Lung (tissue), 11 donors: ENCODE measurements at regions not wholly inside any gene's neighbourhood (a gene's known extent, or its start where the extent isn't known, plus 50 kb on each side); places are given as distances from the start of the nearest gene placed in this dataset.

Source experiments
- ATAC-seq: fragments of 200-7000 bp; cut with Tn5 transposase; one replicate; pipeline ENCODE4 v1.9.1; 2020; ENCODE audit warnings: moderate number of reproducible peaks; ENCODE audit not compliant: insufficient read depth, low FRiP score
- DNase-seq, 3 donors: peaks; one replicate each; pipeline ENCODE4 v3.0.0-alpha.2; 2013 to 2017
- H3K27ac ChIP-seq, 2 donors: one replicate each; pipeline ENCODE4 v1.5.1; 2013; ENCODE audit warnings: mild to moderate bottlenecking in 2 of 2, moderate library complexity in 2 of 2, control low read depth in 1 of 2, inconsistent platforms in 1 of 2, low read depth in 1 of 2, low read length in 1 of 2
- H3K27me3 ChIP-seq, 3 donors: one replicate each; pipeline ENCODE4 v1.5.1; 2013; ENCODE audit warnings: low read length in 2 of 3; ENCODE audit not compliant: control insufficient read depth in 3 of 3, insufficient read depth in 3 of 3
- H3K36me3 ChIP-seq, 4 donors: one replicate each; pipeline ENCODE4 v1.5.1; 2013; ENCODE audit warnings: low read length in 4 of 4, mild to moderate bottlenecking in 1 of 4, moderate library complexity in 1 of 4; ENCODE audit not compliant: control insufficient read depth in 4 of 4, insufficient read depth in 4 of 4
- H3K4me1 ChIP-seq, 5 donors: one replicate each; pipeline ENCODE4 v1.5.1; 2013; ENCODE audit warnings: low read length in 5 of 5, mild to moderate bottlenecking in 2 of 5, moderate library complexity in 1 of 5; ENCODE audit not compliant: control insufficient read depth in 5 of 5, insufficient read depth in 5 of 5
- H3K4me3 ChIP-seq: one replicate; pipeline ENCODE4 v1.5.1; 2013; ENCODE audit warnings: mild to moderate bottlenecking, control low read depth, moderate library complexity
- H3K9ac ChIP-seq, 2 donors: one replicate each; pipeline ENCODE4 v1.5.1; 2013; ENCODE audit warnings: low read length in 2 of 2, control low read depth in 1 of 2; ENCODE audit not compliant: insufficient read depth in 1 of 2
- H3K9me3 ChIP-seq, 4 donors: one replicate each; pipeline ENCODE4 v1.5.1; 2013; ENCODE audit warnings: low read length in 3 of 4, mild to moderate bottlenecking in 1 of 4, moderate library complexity in 1 of 4; ENCODE audit not compliant: control insufficient read depth in 4 of 4, insufficient read depth in 3 of 4
- CTCF ChIP-seq: IDR thresholded peaks from 2 replicates; pipeline ENCODE4 v1.5.1; 2012; ENCODE audit warnings: mild to moderate bottlenecking; ENCODE audit errors: control extremely low read depth, extremely low read depth
- WGBS, 2 donors: extraction: QIAGEN DNeasy Blood & Tissue Kit; methylation state at CpG; one replicate each; pipeline ENCODE4 v1.1.7; 2013; 5-methylcytosine and 5-hydroxymethylcytosine counted together
- donor health status: control.
- donor health status: control.
- donor health status: Bipolar disorder and iron deficiency.
- donor health status: healthy.
- donor health status: DM: yes; HTN: yes; CAD: no.

- Histone ChIP-seq H3K9me3 (no peaks in the 10 kb centered on the region), H3K36me3 (peaks cover 7 to 30% (median 12%) of the 10 kb centered on the region in 4 donors), H3K4me1 (peaks cover 0 to 12% (median 10%) of the 10 kb centered on the region in 5 donors), H3K4me3 (no peak overlapping the region), H3K9ac (no peak overlapping the region), H3K27ac (peak overlapping the region in 1 of 2 donors; percentile 48), H3K27me3 (no peaks in the 10 kb centered on the region)
- 81 to 87% methylated on average over 5 of the region's 5 CpGs for WGBS, 2 donors
- ATAC-seq (no peak), DNase-seq (no peak)
- TF ChIP-seq CTCF = no peak
Observed at GRCh38 chr1:232486006-232486405, 143.9 kb downstream of the SIPA1L2 start.

GRCh38 chr1:232484856-232485255, 145.1 kb downstream of the SIPA1L2 start:
- H3K9ac ChIP-seq = no peak overlapping the region
- no peak overlapping the region for H3K27ac ChIP-seq
- H3K4me3 ChIP-seq = no peak overlapping the region
- peaks cover 0 to 12% (median 7%) of the 10 kb centered on the region in 5 donors for H3K4me1 ChIP-seq
- peaks cover 3 to 27% (median 5%) of the 10 kb centered on the region in 4 donors for H3K36me3 ChIP-seq
- 69 to 87% methylated on average over 3 of the region's 3 CpGs for WGBS, 2 donors
- ATAC-seq (no peak), DNase-seq (no peak)
- no peaks in the 10 kb centered on the region for H3K27me3 ChIP-seq
- TF ChIP-seq CTCF = no peak
- H3K9me3 ChIP-seq = no peaks in the 10 kb centered on the region

GRCh38 chr1:232483826-232484225, 146.1 kb downstream of the SIPA1L2 start:
- peak in 2 of 3 donors; percentile 28 to 30 for DNase-seq
- no peaks in the 10 kb centered on the region for H3K27me3 ChIP-seq
- WGBS, 2 donors = 89 to 91% methylated on average over 4 of the region's 4 CpGs
- no peak overlapping the region for H3K27ac ChIP-seq
- no peak overlapping the region for H3K9ac ChIP-seq
- no peak for ATAC-seq
- H3K9me3 ChIP-seq = no peaks in the 10 kb centered on the region
- H3K36me3 ChIP-seq = peaks cover 2 to 30% (median 6%) of the 10 kb centered on the region in 4 donors
- TF ChIP-seq CTCF = no peak
- no peak overlapping the region for H3K4me3 ChIP-seq
- peaks cover 0 to 12% (median 7%) of the 10 kb centered on the region in 5 donors for H3K4me1 ChIP-seq

GRCh38 chr1:232481091-232481490, 148.8 kb downstream of the SIPA1L2 start:
- peaks cover 0 to 27% (median 7%) of the 10 kb centered on the region in 4 donors for H3K36me3 ChIP-seq
- no peak for ATAC-seq
- H3K9ac ChIP-seq = no peak overlapping the region
- 94 to 96% methylated on average over 5 of the region's 5 CpGs for WGBS, 2 donors
- no peaks in the 10 kb centered on the region for H3K9me3 ChIP-seq
- no peak for TF ChIP-seq CTCF
- no peak overlapping the region for H3K27ac ChIP-seq
- H3K27me3 ChIP-seq = no peaks in the 10 kb centered on the region
- DNase-seq = no peak
- H3K4me1 ChIP-seq = peaks cover under 1 to 12% (median 7%) of the 10 kb centered on the region in 5 donors
- no peak overlapping the region for H3K4me3 ChIP-seq
